LNCAP (cell line): ENCODE measurements at regions not wholly inside any gene's neighbourhood (a gene's known extent, or its start where the extent isn't known, plus 50 kb on each side); places are given as distances from the start of the nearest gene placed in this dataset.

Source experiments
- CTCF ChIP-seq: fragments of 450-650 bp; IDR thresholded peaks from 2 replicates; pipeline ENCODE4 v1.5.1; 2017; ENCODE audit warnings: mild to moderate bottlenecking

GRCh38 chr17:45700171-45701090, 83.7 kb upstream of the CRHR1 start:
- no peak for TF ChIP-seq CTCF

GRCh38 chr17:45702666-45703266, 81.4 kb upstream of the CRHR1 start:
- no peak for TF ChIP-seq CTCF

- no peak for TF ChIP-seq CTCF
Observed at GRCh38 chr17:45703348-45703747, 80.8 kb upstream of the CRHR1 start.

- no peak for TF ChIP-seq CTCF
Observed at GRCh38 chr17:45703806-45704205, 80.3 kb upstream of the CRHR1 start.

- no peak for TF ChIP-seq CTCF
Observed at GRCh38 chr17:45704251-45704650, 79.9 kb upstream of the CRHR1 start.

GRCh38 chr17:45705123-45706009, 78.8 kb upstream of the CRHR1 start:
- no peak for TF ChIP-seq CTCF

GRCh38 chr17:45706033-45706432, 78.1 kb upstream of the CRHR1 start:
- no peak for TF ChIP-seq CTCF
